Mesenchymal stem cell (in vitro differentiated cells and primary cell): ENCODE measurements at regions not wholly inside any gene's neighbourhood (a gene's known extent, or its start where the extent isn't known, plus 50 kb on each side); places are given as distances from the start of the nearest gene placed in this dataset.

Source experiments
- DNase-seq: peaks from one replicate; pipeline ENCODE4 v3.0.0-alpha.2; 2013
- H2AFZ ChIP-seq: one replicate; pipeline ENCODE4 v1.6.1; 2013; ENCODE audit warnings: low read depth, mild to moderate bottlenecking, control low read depth, inconsistent platforms, low read length, moderate library complexity
- H2AK5ac ChIP-seq: 2 replicates; pipeline ENCODE4 v1.6.1; 2013; ENCODE audit warnings: low read length, moderate library complexity, mild to moderate bottlenecking, inconsistent platforms; ENCODE audit not compliant: severe bottlenecking
- H2BK120ac ChIP-seq: one replicate; pipeline ENCODE4 v1.6.1; 2013; ENCODE audit warnings: low read depth, mild to moderate bottlenecking, inconsistent platforms, low read length, moderate library complexity
- H2BK12ac ChIP-seq, 2 experiments: one replicate each; pipeline ENCODE4 v1.6.1; 2013; ENCODE audit warnings: inconsistent platforms in 2 of 2, low read length in 2 of 2, mild to moderate bottlenecking in 2 of 2, moderate library complexity in 2 of 2, control low read depth in 1 of 2
- H2BK15ac ChIP-seq: one replicate; pipeline ENCODE4 v1.6.1; 2013; ENCODE audit warnings: mild to moderate bottlenecking, low read depth, inconsistent platforms; ENCODE audit not compliant: poor library complexity, severe bottlenecking
- H2BK5ac ChIP-seq: 2 replicates; pipeline ENCODE4 v1.6.1; 2013; ENCODE audit warnings: low read depth, mild to moderate bottlenecking, low read length, control low read depth, inconsistent platforms; ENCODE audit not compliant: poor library complexity, severe bottlenecking
- H3K14ac ChIP-seq, 2 experiments: one replicate each; pipeline ENCODE4 v1.6.1; 2013; ENCODE audit warnings: inconsistent platforms in 2 of 2, low read length in 2 of 2, control low read depth in 1 of 2, mild to moderate bottlenecking in 1 of 2, moderate library complexity in 1 of 2
- H3K18ac ChIP-seq, 2 experiments: one replicate each; pipeline ENCODE4 v1.6.1; 2013; ENCODE audit warnings: inconsistent platforms in 2 of 2, low read length in 2 of 2, control low read depth in 1 of 2, low read depth in 1 of 2, mild to moderate bottlenecking in 1 of 2
- H3K23ac ChIP-seq, 2 experiments: one replicate each; pipeline ENCODE4 v1.6.1; 2013; ENCODE audit warnings: inconsistent platforms in 2 of 2, low read length in 2 of 2, mild to moderate bottlenecking in 2 of 2, moderate library complexity in 2 of 2, control low read depth in 1 of 2
- H3K27ac ChIP-seq: 2 replicates; pipeline ENCODE4 v1.5.1; 2013; ENCODE audit warnings: mild to moderate bottlenecking, moderate library complexity, low read length, control low read depth, inconsistent platforms; ENCODE audit not compliant: poor library complexity, severe bottlenecking
- H3K27me3 ChIP-seq, 2 experiments: 2 replicates each; pipeline versions ENCODE4 v1.6.1 to v1.7.0; 2013; ENCODE audit warnings: low read length in 2 of 2, mild to moderate bottlenecking in 2 of 2, moderate library complexity in 2 of 2, control low read depth in 1 of 2, inconsistent platforms in 1 of 2; ENCODE audit not compliant: control insufficient read depth in 1 of 2, insufficient read depth in 1 of 2
- H3K36me3 ChIP-seq, 2 experiments: 2 replicates each; pipeline versions ENCODE4 v1.6.1 to v1.7.0; 2013; ENCODE audit warnings: low read length in 2 of 2, control low read depth in 1 of 2, inconsistent platforms in 1 of 2, low read depth in 1 of 2, mild to moderate bottlenecking in 1 of 2; ENCODE audit not compliant: insufficient read depth in 2 of 2, control insufficient read depth in 1 of 2
- H3K4ac ChIP-seq, 2 experiments: one replicate each; pipeline ENCODE4 v1.6.1; 2013; ENCODE audit warnings: inconsistent platforms in 2 of 2, low read length in 2 of 2, mild to moderate bottlenecking in 2 of 2, moderate library complexity in 2 of 2, control low read depth in 1 of 2, low read depth in 1 of 2
- H3K4me1 ChIP-seq: 2 replicates; pipeline ENCODE4 v1.6.1; 2013; ENCODE audit warnings: low read depth, low read length, control low read depth; ENCODE audit not compliant: control insufficient read depth, insufficient read depth
- H3K4me2 ChIP-seq: 2 replicates; pipeline ENCODE4 v1.6.1; 2013; ENCODE audit warnings: low read length, mild to moderate bottlenecking, inconsistent platforms; ENCODE audit not compliant: poor library complexity, severe bottlenecking
- H3K4me3 ChIP-seq, 2 experiments: 2 replicates each; pipeline versions ENCODE4 v1.5.1 to v1.7.0; 2013; ENCODE audit warnings: low read length in 2 of 2, mild to moderate bottlenecking in 2 of 2, control low read depth in 1 of 2, low read depth in 1 of 2; ENCODE audit not compliant: insufficient read depth in 1 of 2
- H3K79me1 ChIP-seq: replicated peaks from 2 replicates; pipeline ENCODE4 v1.6.1; 2013; ENCODE audit warnings: mild to moderate bottlenecking, control low read depth, low read length, inconsistent platforms; ENCODE audit not compliant: poor library complexity, severe bottlenecking
- H3K9ac ChIP-seq: 2 replicates; pipeline ENCODE4 v1.7.0; 2013; ENCODE audit warnings: mild to moderate bottlenecking, low read length, moderate library complexity
- H3K9me3 ChIP-seq: 2 replicates; pipeline ENCODE4 v1.7.0; 2013; ENCODE audit warnings: mild to moderate bottlenecking, low read length; ENCODE audit not compliant: control insufficient read depth
- H4K8ac ChIP-seq: one replicate; pipeline ENCODE4 v1.6.1; 2013; ENCODE audit warnings: inconsistent platforms, mild to moderate bottlenecking, low read length, moderate library complexity
- H4K91ac ChIP-seq: one replicate; pipeline ENCODE4 v1.6.1; 2013; ENCODE audit warnings: mild to moderate bottlenecking, low read length, inconsistent platforms
- WGBS: methylation state at CpG from one replicate; pipeline ENCODE4 v1.1.7; 2013; ENCODE audit warnings: mixed read lengths; 5-methylcytosine and 5-hydroxymethylcytosine counted together

DNA sequence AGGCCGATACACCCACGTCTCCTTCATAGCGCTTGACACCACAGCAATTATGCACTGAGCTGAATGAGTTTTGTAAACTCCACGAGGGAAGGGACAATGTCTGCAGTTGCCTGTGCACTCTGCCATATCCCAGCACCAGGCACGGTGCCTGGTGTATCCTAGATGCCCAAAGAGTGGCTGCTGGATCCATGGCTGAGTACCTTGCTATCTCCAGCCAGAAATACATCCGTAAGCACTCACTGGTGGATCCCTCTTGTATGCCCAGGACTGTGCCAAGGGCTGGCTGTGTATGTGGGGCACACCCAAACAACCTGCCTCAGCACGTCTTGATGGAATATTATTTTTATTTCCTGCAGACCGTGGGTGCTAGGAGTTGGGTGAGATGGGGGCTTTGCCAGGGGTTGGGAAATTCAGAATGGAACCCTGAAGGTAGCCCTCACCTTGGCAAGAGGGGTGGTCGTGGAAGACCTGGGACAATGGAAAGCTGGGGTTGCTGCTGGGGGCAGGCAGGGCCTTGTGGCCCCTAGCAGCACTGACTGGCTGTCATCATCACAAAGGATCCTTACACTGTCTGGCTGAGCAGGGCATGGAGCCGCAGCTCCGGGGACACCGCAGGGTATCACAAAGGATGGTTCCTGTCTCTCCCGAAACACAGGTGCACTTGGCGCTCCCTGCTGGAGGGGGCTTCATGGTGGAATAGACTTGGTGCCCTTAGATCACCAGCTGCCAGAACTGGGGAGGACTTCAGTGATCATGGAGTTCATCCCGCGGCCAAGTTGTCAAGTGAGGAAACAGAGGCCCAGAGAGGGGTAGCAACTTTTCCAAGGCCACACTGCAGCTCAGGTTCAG is 131.3 kb downstream of the URI1 start:
- H2BK120ac ChIP-seq = no peak overlapping the region
- H2BK15ac ChIP-seq = no peak overlapping the region
- H2AK5ac ChIP-seq = no peak overlapping the region
- H3K4me1 ChIP-seq = no peaks in the 10 kb centered on the region
- no peak overlapping the region for H3K18ac ChIP-seq
- H3K27me3 ChIP-seq = peaks cover 3 to 7% of the 10 kb centered on the region in 2 experiments
- DNase-seq = no peak
- no peak overlapping the region for H3K14ac ChIP-seq
- H2BK12ac ChIP-seq = no peak overlapping the region
- no peak overlapping the region for H2BK5ac ChIP-seq
- H2AFZ ChIP-seq = no peak overlapping the region
- H3K4me3 ChIP-seq = no peak overlapping the region
- H3K9ac ChIP-seq = no peak overlapping the region
- H4K91ac ChIP-seq = no peak overlapping the region
- no peak overlapping the region for H3K27ac ChIP-seq
- no peak overlapping the region for H3K4me2 ChIP-seq
- H3K4ac ChIP-seq = no peak overlapping the region
- no peaks in the 10 kb centered on the region for H3K9me3 ChIP-seq
- H3K79me1 ChIP-seq = no peaks in the 10 kb centered on the region
- no peak overlapping the region for H4K8ac ChIP-seq
- no peaks in the 10 kb centered on the region for H3K36me3 ChIP-seq
- H3K23ac ChIP-seq = no peak overlapping the region
- 84% methylated on average over 16 of the region's 16 CpGs for WGBS

DNA sequence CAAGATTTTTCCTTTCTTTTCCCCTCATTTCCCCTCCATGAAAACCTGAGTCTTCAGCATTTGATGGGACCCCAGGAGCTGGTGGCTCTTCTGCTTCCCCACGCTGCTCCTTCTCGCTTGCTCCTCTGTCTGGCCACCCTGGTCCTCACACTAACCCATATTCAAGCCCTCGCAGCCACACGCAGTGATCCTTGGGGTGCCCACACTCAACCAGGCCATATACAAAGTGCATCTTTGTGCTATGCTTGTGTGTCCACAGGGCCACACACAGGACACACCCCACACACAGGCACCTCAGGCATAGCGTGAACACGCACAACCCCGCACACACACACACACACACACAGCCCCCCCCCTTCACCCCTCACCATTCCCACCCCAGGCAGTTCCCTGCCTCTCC is 132.1 kb downstream of the URI1 start:
- Histone ChIP-seq H3K36me3 (no peaks in the 10 kb centered on the region), H3K9me3 (no peaks in the 10 kb centered on the region), H2AFZ (no peak overlapping the region), H2AK5ac (no peak overlapping the region), H4K91ac (no peak overlapping the region), H3K18ac (no peak overlapping the region), H3K4me2 (no peak overlapping the region), H2BK120ac (no peak overlapping the region), H3K14ac (no peak overlapping the region), H2BK5ac (no peak overlapping the region), H3K9ac (no peak overlapping the region), H4K8ac (no peak overlapping the region), H3K79me1 (no peaks in the 10 kb centered on the region), H3K23ac (no peak overlapping the region), H3K27me3 (peaks cover 3 to 10% of the 10 kb centered on the region in 2 experiments), H3K4ac (no peak overlapping the region), H3K27ac (no peak overlapping the region), H2BK15ac (no peak overlapping the region), H3K4me1 (no peaks in the 10 kb centered on the region), H2BK12ac (no peak overlapping the region), H3K4me3 (no peak overlapping the region)
- 88% methylated on average over 7 of the region's 7 CpGs for WGBS
- no peak for DNase-seq

GRCh38 chr19:30074741-30075715 is 133.0 kb downstream of the URI1 start:
- DNase-seq = no peak
- Histone ChIP-seq H4K91ac (no peak overlapping the region), H3K4me3 (no peak overlapping the region), H3K4me1 (no peaks in the 10 kb centered on the region), H2BK12ac (no peak overlapping the region), H3K79me1 (no peaks in the 10 kb centered on the region), H3K4me2 (no peak overlapping the region), H3K27me3 (peaks cover 3 to 10% of the 10 kb centered on the region in 2 experiments), H3K36me3 (no peaks in the 10 kb centered on the region), H3K4ac (no peak overlapping the region), H3K9me3 (no peaks in the 10 kb centered on the region), H2AFZ (no peak overlapping the region), H3K14ac (no peak overlapping the region), H2BK120ac (no peak overlapping the region), H3K9ac (no peak overlapping the region), H3K27ac (no peak overlapping the region), H3K18ac (no peak overlapping the region), H4K8ac (no peak overlapping the region), H2BK5ac (no peak overlapping the region), H2BK15ac (no peak overlapping the region), H3K23ac (no peak overlapping the region), H2AK5ac (no peak overlapping the region)
- 89% methylated on average over 6 of the region's 12 CpGs for WGBS

GRCh38 chr19:30076101-30076551 is 134.1 kb downstream of the URI1 start:
- H3K4ac ChIP-seq = no peak overlapping the region
- no peak overlapping the region for H3K27ac ChIP-seq
- H3K9ac ChIP-seq = no peak overlapping the region
- H3K79me1 ChIP-seq = no peaks in the 10 kb centered on the region
- peaks cover 3 to 10% of the 10 kb centered on the region in 2 experiments for H3K27me3 ChIP-seq
- no peak overlapping the region for H3K4me2 ChIP-seq
- no peak overlapping the region for H3K4me3 ChIP-seq
- no peaks in the 10 kb centered on the region for H3K4me1 ChIP-seq
- no peak overlapping the region for H2AK5ac ChIP-seq
- no peaks in the 10 kb centered on the region for H3K36me3 ChIP-seq
- DNase-seq = no peak
- 59% methylated on average over 4 of the region's 11 CpGs for WGBS
- H3K9me3 ChIP-seq = no peaks in the 10 kb centered on the region
- no peak overlapping the region for H3K14ac ChIP-seq
- no peak overlapping the region for H4K8ac ChIP-seq
- H2AFZ ChIP-seq = no peak overlapping the region
- no peak overlapping the region for H2BK5ac ChIP-seq
- no peak overlapping the region for H4K91ac ChIP-seq
- no peak overlapping the region for H2BK15ac ChIP-seq
- H2BK12ac ChIP-seq = no peak overlapping the region
- H3K23ac ChIP-seq = no peak overlapping the region
- no peak overlapping the region for H2BK120ac ChIP-seq
- no peak overlapping the region for H3K18ac ChIP-seq
